Stomach (tissue), 4 donors: ENCODE measurements at regions not wholly inside any gene's neighbourhood (a gene's known extent, or its start where the extent isn't known, plus 50 kb on each side); places are given as distances from the start of the nearest gene placed in this dataset.

Source experiments
- CTCF ChIP-seq, 7 experiments: fragments of 450-650 bp in 4 of 7; fragments of 200-600 bp in 3 of 7; sonication (generic) in 3 of 7; IDR thresholded peaks; one replicate each; pipeline ENCODE4 v1.5.1; 2016 to 2019; ENCODE audit warnings: antibody characterized with exemption in 7 of 7, control low read depth in 2 of 7, mild to moderate bottlenecking in 1 of 7
- POLR2A ChIP-seq, 4 donors: fragments of 450-650 bp; IDR thresholded peaks; one replicate each; pipeline ENCODE4 v1.6.1; 2016; ENCODE audit warnings: antibody characterized with exemption in 4 of 4, control low read depth in 2 of 4, mild to moderate bottlenecking in 1 of 4, moderate library complexity in 1 of 4
- POLR2AphosphoS5 ChIP-seq, 3 donors: sonication (generic); formaldehyde crosslinking; IDR thresholded peaks; one replicate each; pipeline ENCODE4 v1.6.1; 2016; ENCODE audit warnings: antibody characterized with exemption in 3 of 3

- TF ChIP-seq POLR2A (IDR thresholded peaks at IDR 0.05) (no peak), CTCF (IDR thresholded peaks at IDR 0.05) (no peak), POLR2AphosphoS5 (IDR thresholded peaks at IDR 0.05) (no peak)
Measured at GRCh38 chr1:234774971-234775370, 165.0 kb upstream of the IRF2BP2 start.
